H1 (cell line): ENCODE measurements at regions not wholly inside any gene's neighbourhood (a gene's known extent, or its start where the extent isn't known, plus 50 kb on each side); places are given as distances from the start of the nearest gene placed in this dataset.

Experiments
- CTCF ChIA-PET: fragments of 300-600 bp; sonication (Branson Sonifier 250); formaldehyde crosslinking; loops from one replicate; lab custom pipeline; 2021; ENCODE audit not compliant: partially characterized antibody; lab: Charles Lee
- POLR2A ChIA-PET: fragments of 300-600 bp; sonication (Branson Sonifier 250); formaldehyde crosslinking; loops from one replicate; lab custom pipeline; 2021; ENCODE audit warnings: inconsistent platforms; ENCODE audit not compliant: partially characterized antibody; lab: Charles Lee
- DNase-seq, 2 experiments: peaks; one replicate each; pipeline versions ENCODE4 v3.0.0 to v3.0.0-alpha.2; 2010 to 2022; ENCODE audit warnings: low spot score in 2 of 2, low read depth in 1 of 2, mixed read lengths in 1 of 2
- FAIRE-seq: peaks from 2 replicates; lab custom pipeline; 2011; peaks lifted over from hg19 to GRCh38; lab: Jason Lieb, UNC
- H2AFZ ChIP-seq: 2 replicates; pipeline ENCODE4 v1.8.1; 2012; ENCODE audit warnings: low read length, inconsistent platforms
- H2AK5ac ChIP-seq: 2 replicates; pipeline ENCODE4 v1.6.1; 2013; ENCODE audit warnings: low read depth, low read length
- H2BK120ac ChIP-seq: replicated peaks from 2 replicates; pipeline ENCODE3; 2013; ENCODE audit warnings: low read depth, low read length, inconsistent platforms
- H2BK12ac ChIP-seq: 2 replicates; pipeline ENCODE4 v1.6.1; 2013; ENCODE audit warnings: low read depth, low read length
- H2BK15ac ChIP-seq: 2 replicates; pipeline ENCODE4 v1.6.1; 2013; ENCODE audit warnings: low read length
- H2BK20ac ChIP-seq: 2 replicates; pipeline ENCODE4 v1.6.1; 2013; ENCODE audit warnings: low read length
- H2BK5ac ChIP-seq: 2 replicates; pipeline ENCODE4 v1.6.1; 2013; ENCODE audit warnings: low read depth, low read length
- H3K14ac ChIP-seq: 2 replicates; pipeline ENCODE4 v1.6.1; 2013; ENCODE audit warnings: inconsistent platforms; ENCODE audit not compliant: insufficient read length
- H3K18ac ChIP-seq: 2 replicates; pipeline ENCODE4 v1.6.1; 2013; ENCODE audit warnings: low read length; ENCODE audit errors: extremely low read depth
- H3K23ac ChIP-seq: 2 replicates; pipeline ENCODE4 v1.6.1; 2013; ENCODE audit warnings: inconsistent platforms; ENCODE audit not compliant: insufficient read length
- H3K23me2 ChIP-seq: 2 replicates; pipeline ENCODE4 v1.6.1; 2013; ENCODE audit warnings: low read depth, low read length
- H3K27ac ChIP-seq: 2 replicates; pipeline ENCODE4 v1.6.1; 2011; ENCODE audit warnings: low read depth, low read length, inconsistent platforms
- H3K27me3 ChIP-seq, 4 experiments: replicated peaks in 1 of 4; 1 replicate in 1 of 4; 2 replicates in 3 of 4; pipeline versions ENCODE4 v1.6.1 to v1.8.1; 2011 to 2013; ENCODE audit warnings: low read length in 3 of 4, mild to moderate bottlenecking in 3 of 4, inconsistent platforms in 2 of 4, mixed read lengths in 2 of 4, moderate library complexity in 1 of 4; ENCODE audit not compliant: control insufficient read depth in 3 of 4, insufficient read depth in 3 of 4; ENCODE audit errors: extremely low read depth in 1 of 4
- H3K36me3 ChIP-seq, 4 experiments: 2 replicates each; pipeline versions ENCODE4 v1.6.1 to v1.8.1; 2011 to 2013; ENCODE audit warnings: mild to moderate bottlenecking in 4 of 4, low read length in 3 of 4, moderate library complexity in 2 of 4, control low read depth in 1 of 4, inconsistent platforms in 1 of 4; ENCODE audit not compliant: insufficient read depth in 4 of 4, control insufficient read depth in 2 of 4
- H3K4ac ChIP-seq: replicated peaks from 2 replicates; pipeline ENCODE3; 2013; ENCODE audit warnings: low read length, low read depth, mixed read lengths, inconsistent platforms; ENCODE audit not compliant: insufficient read length
- H3K4me1 ChIP-seq, 4 experiments: replicated peaks in 1 of 4; 1 replicate in 1 of 4; 2 replicates in 3 of 4; pipeline versions ENCODE4 v1.6.1 to v1.8.1; 2011 to 2013; ENCODE audit warnings: low read length in 3 of 4, inconsistent platforms in 2 of 4, mixed read lengths in 1 of 4; ENCODE audit not compliant: insufficient read depth in 4 of 4, control insufficient read depth in 3 of 4
- H3K4me2 ChIP-seq, 2 experiments: 2 replicates each; pipeline versions ENCODE4 v1.6.1 to v1.8.1; 2011 to 2013; ENCODE audit warnings: low read depth in 2 of 2, low read length in 2 of 2, control low read depth in 1 of 2, inconsistent platforms in 1 of 2, mild to moderate bottlenecking in 1 of 2; ENCODE audit not compliant: insufficient read depth in 1 of 2
- H3K4me3 ChIP-seq, 4 experiments: fragments of 200-600, 300-600 bp in 1 of 4; sonication (generic), shearing (Covaris generic), sonication (Bioruptor Twin) in 1 of 4; 2 replicates each; pipeline versions ENCODE4 v1.5.1 to v1.8.1; 2011 to 2016; ENCODE audit warnings: low read length in 4 of 4, low read depth in 3 of 4, control low read depth in 2 of 4, inconsistent platforms in 2 of 4, mild to moderate bottlenecking in 2 of 4, mixed read lengths in 1 of 4, moderate library complexity in 1 of 4; ENCODE audit not compliant: insufficient read depth in 2 of 4; ENCODE audit errors: extremely low read depth in 1 of 4
- H3K56ac ChIP-seq: replicated peaks from 2 replicates; pipeline ENCODE3; 2013; ENCODE audit warnings: low read depth, mild to moderate bottlenecking, mixed read lengths, low read length, inconsistent platforms; ENCODE audit not compliant: insufficient read length
- H3K79me1 ChIP-seq: 2 replicates; pipeline ENCODE4 v1.6.1; 2013; ENCODE audit warnings: low read depth, low read length, control low read depth
- H3K79me2 ChIP-seq, 2 experiments: 2 replicates each; pipeline versions ENCODE4 v1.6.1 to v1.8.1; 2012 to 2013; ENCODE audit warnings: low read length in 2 of 2, mild to moderate bottlenecking in 2 of 2, inconsistent platforms in 1 of 2; ENCODE audit not compliant: insufficient read depth in 2 of 2, control insufficient read depth in 1 of 2
- H3K9ac ChIP-seq, 4 experiments: replicated peaks in 1 of 4; 1 replicate in 1 of 4; 2 replicates in 3 of 4; pipeline versions ENCODE4 v1.6.1 to v1.8.1; 2011 to 2013; ENCODE audit warnings: low read depth in 3 of 4, low read length in 3 of 4, control low read depth in 2 of 4, mild to moderate bottlenecking in 2 of 4, moderate library complexity in 2 of 4, inconsistent platforms in 1 of 4; ENCODE audit errors: extremely low read depth in 1 of 4
- H3K9me3 ChIP-seq, 2 experiments: 2 replicates each; pipeline versions ENCODE4 v1.6.1 to v1.8.1; 2012 to 2013; ENCODE audit warnings: mild to moderate bottlenecking in 2 of 2, moderate library complexity in 2 of 2, control low read depth in 1 of 2, inconsistent platforms in 1 of 2, low read depth in 1 of 2, low read length in 1 of 2, mixed read lengths in 1 of 2; ENCODE audit not compliant: insufficient read depth in 2 of 2
- H4K20me1 ChIP-seq, 2 experiments: replicated peaks in 1 of 2; 2 replicates each; pipeline versions ENCODE3 to v1.8.1; 2011 to 2013; ENCODE audit warnings: inconsistent platforms in 2 of 2, low read length in 2 of 2, mild to moderate bottlenecking in 1 of 2; ENCODE audit not compliant: insufficient read depth in 2 of 2, control insufficient read depth in 1 of 2
- H4K5ac ChIP-seq: 2 replicates; pipeline ENCODE4 v1.6.1; 2013; ENCODE audit warnings: low read length, low read depth, mixed read lengths, inconsistent platforms; ENCODE audit not compliant: insufficient read length
- H4K8ac ChIP-seq: 2 replicates; pipeline ENCODE4 v1.8.0; 2013; ENCODE audit warnings: mild to moderate bottlenecking, moderate library complexity, low read length, inconsistent platforms; ENCODE audit not compliant: insufficient read depth; ENCODE audit errors: extremely low read depth
- H4K91ac ChIP-seq: replicated peaks from 2 replicates; pipeline ENCODE3; 2013; ENCODE audit warnings: low read length, mixed read lengths, inconsistent platforms; ENCODE audit not compliant: insufficient read length
- ASH2L ChIP-seq: fragments of 200-600, 300-600 bp; sonication (generic); IDR thresholded peaks from one replicate; pipeline ENCODE4 v1.7.1; 2017; ENCODE audit warnings: low read length
- BCL11A ChIP-seq, 2 experiments: IDR thresholded peaks; one replicate each; pipeline ENCODE4 v1.6.1; 2011; ENCODE audit warnings: low read depth in 2 of 2, low read length in 2 of 2, mild to moderate bottlenecking in 2 of 2
- CHD1 ChIP-seq: IDR thresholded peaks from 2 replicates; pipeline ENCODE4 v1.6.1; 2012; ENCODE audit warnings: low read depth, low read length, improper control_type of control experiment
- CHD2 ChIP-seq: IDR thresholded peaks from 2 replicates; pipeline ENCODE4 v1.6.1; 2012; ENCODE audit warnings: low read length, improper control_type of control experiment
- E2F6 ChIP-seq: IDR thresholded peaks from 2 replicates; pipeline ENCODE4 v1.6.1; 2012; ENCODE audit warnings: inconsistent platforms
- RXRA ChIP-seq: IDR thresholded peaks from 2 replicates; pipeline ENCODE4 v1.6.1; 2011; ENCODE audit warnings: low read depth, mild to moderate bottlenecking, low read length, moderate library complexity; ENCODE audit not compliant: insufficient read depth
- SP1 ChIP-seq: IDR thresholded peaks from 2 replicates; pipeline ENCODE4 v1.6.1; 2011; ENCODE audit warnings: low read depth, low read length
- SP2 ChIP-seq: IDR thresholded peaks from 2 replicates; pipeline ENCODE4 v1.6.1; 2012; ENCODE audit warnings: mild to moderate bottlenecking, low read length, inconsistent platforms
- SP4 ChIP-seq: IDR thresholded peaks from 2 replicates; pipeline ENCODE4 v1.6.1; 2012; ENCODE audit warnings: low read length, inconsistent platforms
- SRF ChIP-seq: IDR thresholded peaks from 2 replicates; pipeline ENCODE4 v1.6.1; 2011; ENCODE audit warnings: mild to moderate bottlenecking, low read depth, low read length, moderate library complexity
- USF2 ChIP-seq: IDR thresholded peaks from 2 replicates; pipeline ENCODE4 v1.6.1; 2011; ENCODE audit warnings: low read length, improper control_type of control experiment
- WGBS, 2 experiments: shearing (Covaris generic) in 1 of 2; methylation state at CpG; one replicate each; pipeline versions ENCODE4 v1.1.6 to v1.1.7; 2013 to 2015; ENCODE audit warnings: low lambda C conversion rate in 2 of 2, mixed read lengths in 2 of 2, inconsistent platforms in 1 of 2, low coverage in 1 of 2, missing lambda C conversion rate in 1 of 2; ENCODE audit not compliant: insufficient replicate concordance in 2 of 2, insufficient coverage in 1 of 2, insufficient read length in 1 of 2; ENCODE audit errors: extremely low coverage in 1 of 2, missing lambda C conversion rate in 1 of 2; 5-methylcytosine and 5-hydroxymethylcytosine counted together

GRCh38 chr6:113258771-113259170, 598.4 kb upstream of the MARCKS start:
- Histone ChIP-seq H2BK20ac (no peak overlapping the region), H2BK5ac (no peak overlapping the region), H2AFZ (no peak overlapping the region), H3K56ac (no peak overlapping the region), H3K79me1 (no peaks in the 10 kb centered on the region), H3K36me3 (no peaks in the 10 kb centered on the region), H3K4me3 (no peak overlapping the region), H3K27me3 (no peaks in the 10 kb centered on the region), H3K27ac (no peak overlapping the region), H3K79me2 (no peaks in the 10 kb centered on the region), H2BK15ac (no peak overlapping the region), H4K5ac (no peak overlapping the region), H3K9me3 (peaks cover 5 to 10% of the 10 kb centered on the region in 2 experiments; a peak in 2 of 4 replicates), H3K4ac (no peak overlapping the region), H3K18ac (no peak overlapping the region), H3K23ac (no peak overlapping the region), H2BK12ac (no peak overlapping the region), H3K4me1 (no peaks in the 10 kb centered on the region), H3K9ac (no peak overlapping the region), H3K14ac (no peak overlapping the region), H4K91ac (no peak overlapping the region), H2AK5ac (no peak overlapping the region), H4K8ac (no peak overlapping the region), H3K23me2 (no peaks in the 10 kb centered on the region), H3K4me2 (no peak overlapping the region), H4K20me1 (no peaks in the 10 kb centered on the region), H2BK120ac (no peak overlapping the region)
- CTCF ChIA-PET = no interaction called here
- no peak for TF ChIP-seq E2F6
- TF ChIP-seq SP1 = no peak
- TF ChIP-seq RXRA = no peak
- no peak for TF ChIP-seq ASH2L
- no peak for TF ChIP-seq SP4
- TF ChIP-seq SP2 = no peak
- no peak for TF ChIP-seq CHD1
- TF ChIP-seq SRF = no peak
- TF ChIP-seq USF2 = no peak
- no peak for TF ChIP-seq CHD2
- TF ChIP-seq BCL11A (IDR thresholded peaks at IDR 0.05; ENCODE audit: low read depth in 2 of 2, low read length in 2 of 2) = no peak
- POLR2A ChIA-PET = no interaction called here
- 86% methylated on average over 1 of the region's 1 CpG; no CpG with 5 or more reads in 1 of the 2 experiments for WGBS, 2 experiments
- FAIRE-seq (no peak), DNase-seq (no peak)
